ENCODE measurements at regions not wholly inside any gene's neighbourhood (a gene's known extent, or its start where the extent isn't known, plus 50 kb on each side); places are given as distances from the start of the nearest gene placed in this dataset.

- FAIRE-seq, result no peak
- CTCF ChIA-PET (ENCODE audit: low intra/inter-chr PET ratio), result no interaction called here
- no TSS peak for BruUV-seq (replicated peaks)
These were observed 175.1 kb downstream of the FHIP1A start for GRCh38 chr4:151584101-151584500.

More at GRCh38 chr4:151584101-151584500, 175.1 kb downstream of the FHIP1A start:
- H3K9me1 ChIP-seq (ENCODE audit: control insufficient read depth, insufficient read depth, low read length), result no peaks in the 10 kb centered on the region
- no peak for TF ChIP-seq ZNF146 (CRISPR knock-in tag; IDR thresholded peaks at IDR 0.05; ENCODE audit: unreplicated experiment)
- TF ChIP-seq ZBTB49 (CRISPR knock-in tag; IDR thresholded peaks at IDR 0.05; ENCODE audit: borderline replicate concordance), result no peak
- TF ChIP-seq ARID2 (IDR thresholded peaks at IDR 0.05), result no peak
- no peak for TF ChIP-seq E2F5 (CRISPR knock-in tag; IDR thresholded peaks at IDR 0.05)
- no peak for TF ChIP-seq TBL1XR1 (IDR thresholded peaks at IDR 0.05; ENCODE audit: low read length in 2 of 2)
- TF ChIP-seq ZNF212 (CRISPR knock-in tag; IDR thresholded peaks at IDR 0.05), result no peak
- no peak for TF ChIP-seq RBM39 (optimal IDR thresholded peaks at IDR 0.05; ENCODE audit: low read depth, low read length)
- TF ChIP-seq KLF1 (tag; IDR thresholded peaks at IDR 0.05), result no peak
- no peak for TF ChIP-seq RBM25 (IDR thresholded peaks at IDR 0.05; ENCODE audit: low read depth, low read length, severe bottlenecking)
- TF ChIP-seq MYC (IDR thresholded peaks at IDR 0.05; ENCODE audit: low read depth, low read length), result no peak
- TF ChIP-seq MYC (CRISPR knock-in tag; IDR thresholded peaks at IDR 0.05; ENCODE audit: borderline replicate concordance, low read depth), result no peak
- TF ChIP-seq SMC3 (conservative IDR thresholded peaks at IDR 0.05; ENCODE audit: insufficient read depth, low read depth, low read length), result no peak
- no peak for TF ChIP-seq SMARCC2 (IDR thresholded peaks at IDR 0.05; ENCODE audit: low read depth)
- no peaks in the 10 kb centered on the region for H3K4me1 ChIP-seq (replicated peaks in 1 of 2; ENCODE audit: control insufficient read depth in 2 of 2, insufficient read depth in 2 of 2, low read length in 2 of 2)
- intact Hi-C loops (cut with micrococcal nuclease) (no loop called here), in situ Hi-C loops (cut with MboI) (no loop called here)
- H4K20me1 ChIP-seq (replicated peaks; ENCODE audit: control insufficient read depth, insufficient read depth, low read length), result no peaks in the 10 kb centered on the region
- H3K4me3 ChIP-seq, result no peak overlapping the region
- no peaks in the 10 kb centered on the region for H3K36me3 ChIP-seq (ENCODE audit: control insufficient read depth, insufficient read depth, low read length)
- no peak overlapping the region for H3K9ac ChIP-seq (ENCODE audit: insufficient read depth in 1 of 2, low read depth in 2 of 2, low read length in 2 of 2)
- ATAC-seq (no peak), DNase-seq (ENCODE audit: extremely low read depth in 1 of 4, low spot score in 3 of 4) (no peak)
- no peak overlapping the region for H3K4me2 ChIP-seq (ENCODE audit: insufficient read depth, low read length)
- no peak overlapping the region for H3K27ac ChIP-seq (ENCODE audit: extremely low read depth, low read depth, low read length)
- H3K9me3 ChIP-seq (replicated peaks; ENCODE audit: control insufficient read depth, insufficient read depth, low read depth, low read length), result no peaks in the 10 kb centered on the region
- H3K79me2 ChIP-seq (ENCODE audit: control insufficient read depth, insufficient read depth, low read length), result no peaks in the 10 kb centered on the region
- POLR2A ChIA-PET, result no interaction called here
- no peak overlapping the region for H2AFZ ChIP-seq (ENCODE audit: low read depth, low read length)
- H3K27me3 ChIP-seq (ENCODE audit: control insufficient read depth in 2 of 2, insufficient read depth in 2 of 2, low read length in 2 of 2), result no peaks in the 10 kb centered on the region; a peak in 3 of 5 replicates
